Thyroid gland (tissue), 4 donors: ENCODE measurements at regions not wholly inside any gene's neighbourhood (a gene's known extent, or its start where the extent isn't known, plus 50 kb on each side); places are given as distances from the start of the nearest gene placed in this dataset.

Source experiments
- DNase-seq, 2 donors: peaks; one replicate each; pipeline ENCODE4 v3.0.0-alpha.2; 2019
- H3K27ac ChIP-seq, 3 donors: fragments of 200-600 bp; sonication (generic); 1 replicate in 2 of 3; 2 replicates in 1 of 3; pipeline ENCODE4 v1.5.1; 2016 to 2019; ENCODE audit warnings: mild to moderate bottlenecking in 1 of 3, moderate library complexity in 1 of 3
- H3K27me3 ChIP-seq: fragments of 200-600 bp; sonication (generic); one replicate; pipeline ENCODE4 v1.5.1; 2019
- H3K36me3 ChIP-seq, 2 donors: fragments of 200-600 bp; sonication (generic); one replicate each; pipeline ENCODE4 v1.5.1; 2016 to 2019
- H3K4me1 ChIP-seq, 2 donors: fragments of 200-600 bp; sonication (generic); one replicate each; pipeline ENCODE4 v1.5.1; 2017 to 2019
- H3K4me3 ChIP-seq, 3 donors: fragments of 200-600 bp; sonication (generic); replicated peaks in 1 of 3; 1 replicate in 2 of 3; 2 replicates in 1 of 3; pipeline ENCODE4 v1.5.1; 2016; ENCODE audit warnings: mild to moderate bottlenecking in 1 of 3
- H3K9me3 ChIP-seq: fragments of 200-600 bp; sonication (generic); one replicate; pipeline ENCODE4 v1.5.1; 2017
- CTCF ChIP-seq, 6 experiments: fragments of 200-600 bp in 3 of 6; fragments of 450-650 bp in 3 of 6; sonication (generic) in 3 of 6; IDR thresholded peaks; one replicate each; pipeline ENCODE4 v1.5.1; 2016 to 2019; ENCODE audit warnings: antibody characterized with exemption in 6 of 6, mild to moderate bottlenecking in 2 of 6, inconsistent platforms in 1 of 6, moderate library complexity in 1 of 6
- POLR2A ChIP-seq, 2 donors: fragments of 450-650 bp; IDR thresholded peaks; one replicate each; pipeline ENCODE4 v1.6.1; 2017; ENCODE audit warnings: antibody characterized with exemption in 2 of 2, mild to moderate bottlenecking in 2 of 2, moderate library complexity in 1 of 2
- WGBS, 2 donors: methylation state at CpG; one replicate each; pipeline ENCODE4 v1.1.5; 2017; 5-methylcytosine and 5-hydroxymethylcytosine counted together
- intact Hi-C: fragments of 100-400 bp; cut with DNase I; formaldehyde crosslinking; loops from one replicate; pipeline ENCODE4 v1.15.1; 2023

GRCh38 chr7:88457320-88457719 is 150.6 kb upstream of the STEAP4 start:
- H3K9me3 ChIP-seq, result no peaks in the 10 kb centered on the region
- WGBS, 2 donors, result 93 to 95% methylated on average over 1 of the region's 1 CpG
- TF ChIP-seq POLR2A (IDR thresholded peaks at IDR 0.05), result no peak
- no peak for TF ChIP-seq CTCF (IDR thresholded peaks at IDR 0.05)
- H3K4me3 ChIP-seq, result no peak overlapping the region
- no peaks in the 10 kb centered on the region for H3K4me1 ChIP-seq
- H3K27me3 ChIP-seq, result no peaks in the 10 kb centered on the region
- no peaks in the 10 kb centered on the region for H3K36me3 ChIP-seq
- H3K27ac ChIP-seq, result no peak overlapping the region
- intact Hi-C loops, result no loop called here
- no peak for DNase-seq

GRCh38 chr7:88456490-88456889 is 149.8 kb upstream of the STEAP4 start:
- H3K36me3 ChIP-seq, result no peaks in the 10 kb centered on the region
- DNase-seq, result no peak
- H3K27ac ChIP-seq, result no peak overlapping the region
- H3K27me3 ChIP-seq, result no peaks in the 10 kb centered on the region
- TF ChIP-seq CTCF (IDR thresholded peaks at IDR 0.05) (no peak), POLR2A (IDR thresholded peaks at IDR 0.05) (no peak)
- H3K4me1 ChIP-seq, result no peaks in the 10 kb centered on the region
- 0 to 39% methylated on average over 1 of the region's 1 CpG for WGBS, 2 donors
- intact Hi-C loops, result no loop called here
- no peak overlapping the region for H3K4me3 ChIP-seq
- H3K9me3 ChIP-seq, result no peaks in the 10 kb centered on the region

- intact Hi-C loops, result no loop called here
- no peak for DNase-seq
- TF ChIP-seq CTCF (IDR thresholded peaks at IDR 0.05) (no peak), POLR2A (IDR thresholded peaks at IDR 0.05) (no peak)
- 78 to 81% methylated on average over 1 of the region's 1 CpG for WGBS, 2 donors
- Histone ChIP-seq H3K36me3 (no peaks in the 10 kb centered on the region), H3K27ac (no peak overlapping the region), H3K4me1 (no peaks in the 10 kb centered on the region), H3K9me3 (no peaks in the 10 kb centered on the region), H3K27me3 (no peaks in the 10 kb centered on the region), H3K4me3 (no peak overlapping the region)
Observed at GRCh38 chr7:88455696-88456095, 149.0 kb upstream of the STEAP4 start.

- H3K4me3 ChIP-seq, result no peak overlapping the region
- H3K36me3 ChIP-seq, result no peaks in the 10 kb centered on the region
- H3K27me3 ChIP-seq, result no peaks in the 10 kb centered on the region
- no peak overlapping the region for H3K27ac ChIP-seq
- no peaks in the 10 kb centered on the region for H3K4me1 ChIP-seq
- 92 to 100% methylated on average over 3 of the region's 3 CpGs for WGBS, 2 donors
- H3K9me3 ChIP-seq, result no peaks in the 10 kb centered on the region
- intact Hi-C loops, result no loop called here
- TF ChIP-seq CTCF (IDR thresholded peaks at IDR 0.05) (no peak), POLR2A (IDR thresholded peaks at IDR 0.05) (no peak)
- DNase-seq, result no peak
Observed at GRCh38 chr7:88452646-88453045, 146.0 kb upstream of the STEAP4 start.

GRCh38 chr7:88450874-88451273 is 144.2 kb upstream of the STEAP4 start:
- no peaks in the 10 kb centered on the region for H3K4me1 ChIP-seq
- WGBS, 2 donors, result 97 to 98% methylated on average over 1 of the region's 1 CpG
- H3K27me3 ChIP-seq, result no peaks in the 10 kb centered on the region
- H3K36me3 ChIP-seq, result no peaks in the 10 kb centered on the region
- TF ChIP-seq POLR2A (IDR thresholded peaks at IDR 0.05), result no peak
- TF ChIP-seq CTCF (IDR thresholded peaks at IDR 0.05), result no peak
- no peak for DNase-seq
- intact Hi-C loops, result no loop called here
- H3K9me3 ChIP-seq, result no peaks in the 10 kb centered on the region
- no peak overlapping the region for H3K27ac ChIP-seq
- no peak overlapping the region for H3K4me3 ChIP-seq
